H9 (cell line): ENCODE measurements at regions not wholly inside any gene's neighbourhood (a gene's known extent, or its start where the extent isn't known, plus 50 kb on each side); places are given as distances from the start of the nearest gene placed in this dataset.

Experiments
- DNase-seq: peaks from one replicate; pipeline ENCODE4 v3.0.0-alpha.2; 2017
- H2AFZ ChIP-seq: one replicate; pipeline ENCODE4 v1.6.1; 2013; ENCODE audit warnings: mild to moderate bottlenecking, low read length, control low read depth, moderate library complexity
- H2AK5ac ChIP-seq: 2 replicates; pipeline ENCODE4 v1.6.1; 2013; ENCODE audit warnings: low read length, control low read depth, mixed read lengths; ENCODE audit not compliant: insufficient read length
- H2BK120ac ChIP-seq: one replicate; pipeline ENCODE4 v1.6.1; 2013; ENCODE audit warnings: low read depth, mild to moderate bottlenecking, low read length, control low read depth, inconsistent platforms; ENCODE audit not compliant: poor library complexity, severe bottlenecking
- H2BK12ac ChIP-seq: 2 replicates; pipeline ENCODE4 v1.6.1; 2013; ENCODE audit warnings: low read length, control low read depth, mixed read lengths, low read depth; ENCODE audit not compliant: insufficient read length
- H2BK15ac ChIP-seq: 2 replicates; pipeline ENCODE4 v1.6.1; 2013; ENCODE audit warnings: low read depth, low read length, control low read depth
- H2BK20ac ChIP-seq: one replicate; pipeline ENCODE4 v1.6.1; 2013; ENCODE audit warnings: low read depth, mild to moderate bottlenecking, low read length, control low read depth, inconsistent platforms; ENCODE audit not compliant: poor library complexity, severe bottlenecking
- H2BK5ac ChIP-seq: 2 replicates; pipeline ENCODE4 v1.6.1; 2013; ENCODE audit warnings: low read length, control low read depth, mixed read lengths; ENCODE audit not compliant: insufficient read length
- H3K14ac ChIP-seq: 2 replicates; pipeline ENCODE4 v1.6.1; 2013; ENCODE audit warnings: low read length, control low read depth; ENCODE audit not compliant: insufficient read depth
- H3K18ac ChIP-seq: 2 replicates; pipeline ENCODE4 v1.6.1; 2013; ENCODE audit warnings: low read depth, mild to moderate bottlenecking, mixed read lengths, low read length, control low read depth; ENCODE audit not compliant: insufficient read length
- H3K23ac ChIP-seq: 2 replicates; pipeline ENCODE4 v1.6.1; 2013; ENCODE audit warnings: low read length, control low read depth, mixed read lengths, low read depth; ENCODE audit not compliant: insufficient read length
- H3K23me2 ChIP-seq: 2 replicates; pipeline ENCODE4 v1.6.1; 2013; ENCODE audit warnings: low read depth, mild to moderate bottlenecking, mixed read lengths, low read length, control low read depth; ENCODE audit not compliant: insufficient read length, poor library complexity, severe bottlenecking
- H3K27ac ChIP-seq: 2 replicates; pipeline ENCODE4 v1.5.1; 2013; ENCODE audit warnings: low read length, control low read depth, mixed read lengths, low read depth; ENCODE audit not compliant: insufficient read length
- H3K27me3 ChIP-seq: 2 replicates; pipeline ENCODE4 v1.6.1; 2013; ENCODE audit warnings: low read length, control low read depth, inconsistent platforms; ENCODE audit not compliant: insufficient read depth
- H3K4ac ChIP-seq: 2 replicates; pipeline ENCODE4 v1.6.1; 2013; ENCODE audit warnings: low read depth, mild to moderate bottlenecking, control low read depth, inconsistent platforms, low read length, moderate library complexity
- H3K4me1 ChIP-seq: 2 replicates; pipeline ENCODE4 v1.6.1; 2013; ENCODE audit warnings: low read length, control low read depth, inconsistent platforms; ENCODE audit not compliant: insufficient read depth
- H3K4me2 ChIP-seq: 2 replicates; pipeline ENCODE4 v1.6.1; 2013; ENCODE audit warnings: low read length, control low read depth, mixed read lengths; ENCODE audit not compliant: insufficient read length, insufficient read depth
- H3K56ac ChIP-seq: 2 replicates; pipeline ENCODE4 v1.6.1; 2013; ENCODE audit warnings: low read depth, mild to moderate bottlenecking, mixed read lengths, low read length, control low read depth; ENCODE audit not compliant: insufficient read length
- H3K79me1 ChIP-seq: 2 replicates; pipeline ENCODE4 v1.6.1; 2013; ENCODE audit warnings: low read depth, mild to moderate bottlenecking, moderate library complexity, low read length, control low read depth, inconsistent platforms; ENCODE audit not compliant: insufficient read depth, poor library complexity, severe bottlenecking
- H3K79me2 ChIP-seq: 2 replicates; pipeline ENCODE4 v1.6.1; 2013; ENCODE audit warnings: low read length, control low read depth, inconsistent platforms; ENCODE audit not compliant: insufficient read depth
- H3K9ac ChIP-seq: 2 replicates; pipeline ENCODE4 v1.6.1; 2013; ENCODE audit warnings: low read length, control low read depth, mixed read lengths; ENCODE audit not compliant: insufficient read length; ENCODE audit errors: extremely low read depth
- H3K9me3 ChIP-seq: one replicate; pipeline ENCODE4 v1.6.1; 2013; ENCODE audit warnings: low read depth, low read length, inconsistent platforms; ENCODE audit not compliant: control insufficient read depth
- H3T11ph ChIP-seq: one replicate; pipeline ENCODE4 v1.6.1; 2013; ENCODE audit warnings: mild to moderate bottlenecking, low read length, control low read depth, inconsistent platforms
- H4K20me1 ChIP-seq: one replicate; pipeline ENCODE4 v1.6.1; 2013; ENCODE audit not compliant: control insufficient read depth, insufficient read length, insufficient read depth
- H4K5ac ChIP-seq: 2 replicates; pipeline ENCODE4 v1.6.1; 2013; ENCODE audit warnings: low read depth, mild to moderate bottlenecking, mixed read lengths, low read length, control low read depth; ENCODE audit not compliant: insufficient read length
- H4K8ac ChIP-seq: replicated peaks from 2 replicates; pipeline ENCODE4 v1.6.1; 2013; ENCODE audit warnings: low read length, control low read depth, mixed read lengths, low read depth; ENCODE audit not compliant: insufficient read length
- H4K91ac ChIP-seq: 2 replicates; pipeline ENCODE4 v1.6.1; 2013; ENCODE audit warnings: low read depth, mild to moderate bottlenecking, moderate library complexity, mixed read lengths, low read length, control low read depth; ENCODE audit not compliant: insufficient read length
- H3K27ac Mint-ChIP-seq, 3 experiments: 2 replicates in 2 of 3; 3 replicates in 1 of 3; pipeline ENCODE4 v1.8.0; 2020 to 2021; ENCODE audit warnings: mixed read lengths in 3 of 3, mild to moderate bottlenecking in 1 of 3, moderate library complexity in 1 of 3
- H3K27me3 Mint-ChIP-seq: 2 replicates; pipeline ENCODE4 v1.8.0; 2021; ENCODE audit warnings: low read depth, mild to moderate bottlenecking, moderate library complexity, mixed read lengths
- H3K36me3 Mint-ChIP-seq, 3 experiments: 2 replicates in 2 of 3; 3 replicates in 1 of 3; pipeline ENCODE4 v1.8.0; 2020 to 2021; ENCODE audit warnings: low read depth in 3 of 3, mixed read lengths in 3 of 3; ENCODE audit not compliant: insufficient read depth in 1 of 3
- H3K4me1 Mint-ChIP-seq, 2 experiments: 2 replicates each; pipeline ENCODE4 v1.8.0; 2020; ENCODE audit warnings: mixed read lengths in 2 of 2
- H3K4me3 Mint-ChIP-seq, 2 experiments: 2 replicates in 1 of 2; 3 replicates in 1 of 2; pipeline ENCODE4 v1.8.0; 2020 to 2021; ENCODE audit warnings: mild to moderate bottlenecking in 2 of 2, mixed read lengths in 2 of 2, moderate library complexity in 1 of 2
- H3K9me3 Mint-ChIP-seq, 2 experiments: 2 replicates in 1 of 2; 3 replicates in 1 of 2; pipeline ENCODE4 v1.8.0; 2020; ENCODE audit warnings: mild to moderate bottlenecking in 2 of 2, mixed read lengths in 2 of 2, moderate library complexity in 1 of 2
- CTCF ChIP-seq: fragments of 200-600 bp; sonication (generic); conservative IDR thresholded peaks from 3 replicates; pipeline ENCODE4 v1.8.0; 2021; ENCODE audit warnings: antibody characterized with exemption, mild to moderate bottlenecking
- WGBS: extraction: QIAGEN DNeasy Blood & Tissue Kit; methylation state at CpG from one replicate; pipeline ENCODE4 v1.1.7; 2013; ENCODE audit warnings: missing lambda C conversion rate, low lambda C conversion rate, mixed read lengths; ENCODE audit not compliant: insufficient read length; ENCODE audit errors: extremely low coverage; 5-methylcytosine and 5-hydroxymethylcytosine counted together

DNA sequence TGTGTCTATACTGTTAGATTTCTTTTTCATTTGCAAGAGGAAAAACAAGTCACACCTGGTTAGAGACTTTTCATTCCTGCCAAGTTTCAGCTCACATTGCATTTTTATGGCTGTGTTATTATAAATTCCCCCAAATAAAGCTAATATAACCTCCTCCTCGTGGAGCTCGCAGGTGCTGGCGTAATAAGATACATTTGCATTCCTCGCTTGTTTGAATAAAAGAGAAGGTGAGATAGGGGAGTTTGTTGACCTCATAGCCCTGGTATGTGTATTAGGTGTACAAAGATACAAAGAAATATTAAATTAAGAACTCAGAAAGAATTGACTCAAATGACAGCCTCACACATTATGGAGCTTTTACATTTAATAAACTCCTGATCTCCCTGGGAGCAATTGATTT, 257.7 kb upstream of the SP8 start:
- H3K36me3 Mint-ChIP-seq = no peaks in the 10 kb centered on the region
- Histone ChIP-seq H3K4me1 (peaks cover 5% of the 10 kb centered on the region; the same call in 1 of the 2 replicates), H3K23ac (no peak overlapping the region), H3K9ac (no peak overlapping the region), H4K20me1 (no peaks in the 10 kb centered on the region), H2BK120ac (no peak overlapping the region), H3K56ac (no peak overlapping the region), H3K18ac (no peak overlapping the region), H2AK5ac (no peak overlapping the region), H4K91ac (no peak overlapping the region), H4K5ac (no peak overlapping the region), H3K4ac (no peak overlapping the region), H3K14ac (no peak overlapping the region), H4K8ac (no peak overlapping the region), H2BK12ac (no peak overlapping the region), H2AFZ (no peak overlapping the region), H3K79me1 (no peaks in the 10 kb centered on the region), H3K79me2 (no peaks in the 10 kb centered on the region), H2BK20ac (no peak overlapping the region), H3K27ac (no peak overlapping the region), H2BK15ac (no peak overlapping the region), H3K4me2 (no peak overlapping the region), H3K23me2 (no peaks in the 10 kb centered on the region), H3K9me3 (no peaks in the 10 kb centered on the region), H2BK5ac (no peak overlapping the region), H3K27me3 (no peaks in the 10 kb centered on the region), H3T11ph (no peak overlapping the region)
- no peaks in the 10 kb centered on the region for H3K27me3 Mint-ChIP-seq
- H3K9me3 Mint-ChIP-seq = no peaks in the 10 kb centered on the region; a peak in 1 of 5 replicates
- TF ChIP-seq CTCF = no peak
- no CpG with 5 or more reads among the region's 4 CpGs for WGBS
- no peak overlapping the region for H3K27ac Mint-ChIP-seq
- H3K4me3 Mint-ChIP-seq = no peak overlapping the region
- no peak for DNase-seq
- H3K4me1 Mint-ChIP-seq = peaks cover 53 to 56% of the 10 kb centered on the region in 2 experiments
